A549 (cell line): ENCODE measurements at regions not wholly inside any gene's neighbourhood (a gene's known extent, or its start where the extent isn't known, plus 50 kb on each side); places are given as distances from the start of the nearest gene placed in this dataset.

Experiments
- ATAC-seq, 2 experiments: fragments of 200-7000 bp in 1 of 2; fragments of >200 bp in 1 of 2; cut with Nextera tagmentation in 1 of 2; cut with Tn5 transposase in 1 of 2; 3 replicates each; pipeline versions ENCODE4 v1.8.0 to v1.9.1; 2018 to 2020; ENCODE audit warnings: mild to moderate bottlenecking in 1 of 2, moderate library complexity in 1 of 2
- CTCF ChIA-PET: fragments of 300-600 bp; sonication (Branson Sonifier 250); formaldehyde crosslinking; extraction: SDS; loops from one replicate; lab custom pipeline; 2021; ENCODE audit warnings: antibody characterized with exemption, inconsistent platforms; lab: Yijun Ruan, JAX
- POLR2A ChIA-PET: fragments of 350-600 bp; formaldehyde crosslinking; extraction: SDS; loops from one replicate; lab custom pipeline; 2021; ENCODE audit warnings: antibody characterized with exemption, inconsistent platforms; lab: Yijun Ruan, JAX
- DNase-seq, 2 experiments: peaks; one replicate each; pipeline versions ENCODE4 v3.0.0 to v3.0.0-alpha.2; 2011 to 2016; ENCODE audit warnings: low read depth in 1 of 2, low spot score in 1 of 2
- FAIRE-seq: peaks from 2 replicates; lab custom pipeline; 2011; peaks lifted over from hg19 to GRCh38; lab: Jason Lieb, UNC
- H3K27ac ChIP-seq, 2 experiments: fragments of >200 bp; sonication (Bioruptor Twin); formaldehyde crosslinking; 3 replicates each; pipeline ENCODE4 v1.5.1; 2016 to 2017
- H3K4me1 ChIP-seq: fragments of >200 bp; sonication (Bioruptor Twin); formaldehyde crosslinking; 3 replicates; pipeline ENCODE4 v1.6.1; 2016
- H3K4me2 ChIP-seq: fragments of >200 bp; sonication (Bioruptor Twin); formaldehyde crosslinking; 3 replicates; pipeline ENCODE4 v1.6.1; 2016
- H3K4me3 ChIP-seq: fragments of >200 bp; sonication (Bioruptor Twin); formaldehyde crosslinking; 3 replicates; pipeline ENCODE4 v1.5.1; 2016
- H3K9me3 ChIP-seq: fragments of >200 bp; sonication (Bioruptor Twin); formaldehyde crosslinking; 3 replicates; pipeline ENCODE4 v1.6.1; 2016
- ATOH8 ChIP-seq: fragments of 250-450 bp; sonication (Bioruptor Pico); IDR thresholded peaks from 2 replicates; pipeline ENCODE4 v1.5.0; 2020; ENCODE audit warnings: low read depth, mild to moderate bottlenecking, moderate library complexity
- BHLHE40 ChIP-seq: IDR thresholded peaks from 2 replicates; pipeline ENCODE4 v1.6.1; 2012; ENCODE audit warnings: low read depth, low read length, inconsistent platforms
- CBX8 ChIP-seq: fragments of 200-600 bp; sonication (generic); IDR thresholded peaks from 2 replicates; pipeline ENCODE4 v1.6.1; 2016
- CHD2 ChIP-seq: fragments of 150-350 bp; IDR thresholded peaks from 2 replicates; pipeline ENCODE4 v1.6.1; 2014; ENCODE audit warnings: low read length; ENCODE audit not compliant: partially characterized antibody
- CHD4 ChIP-seq: fragments of 200-600 bp; sonication (generic); IDR thresholded peaks from 2 replicates; pipeline ENCODE4 v1.6.1; 2016; ENCODE audit warnings: antibody characterized with exemption, mild to moderate bottlenecking, borderline replicate concordance
- EHF ChIP-seq: fragments of 250-450 bp; sonication (Bioruptor Pico); IDR thresholded peaks from 2 replicates; pipeline ENCODE4 v1.5.0; 2020; ENCODE audit warnings: mild to moderate bottlenecking
- EHMT2 ChIP-seq: fragments of 200-600 bp; sonication (generic); IDR thresholded peaks from 2 replicates; pipeline ENCODE4 v1.6.1; 2016; ENCODE audit warnings: antibody characterized with exemption, low read depth, mild to moderate bottlenecking, moderate library complexity
- EP300 ChIP-seq, 2 experiments: fragments of >200 bp; sonication (Bioruptor Twin); formaldehyde crosslinking; IDR thresholded peaks; 2 replicates in 1 of 2; 3 replicates in 1 of 2; pipeline ENCODE4 v1.6.1; 2016 to 2017
- FOSL2 ChIP-seq, 2 experiments: fragments of 450-650 bp in 1 of 2; fragments of >200 bp in 1 of 2; sonication (Bioruptor Twin) in 1 of 2; formaldehyde crosslinking; IDR thresholded peaks; 2 replicates each; pipeline versions ENCODE4 v1.5.0 to v1.6.1; 2016 to 2020; ENCODE audit warnings: mild to moderate bottlenecking in 1 of 2, moderate library complexity in 1 of 2
- HDAC2 ChIP-seq: fragments of 200-600 bp; sonication (generic); IDR thresholded peaks from 2 replicates; pipeline ENCODE4 v1.6.1; 2016
- JUNB ChIP-seq: fragments of >200 bp; sonication (Bioruptor Twin); formaldehyde crosslinking; IDR thresholded peaks from 2 replicates; pipeline ENCODE4 v1.6.1; 2016
- MAZ ChIP-seq: fragments of 150-350 bp; IDR thresholded peaks from 2 replicates; pipeline ENCODE4 v1.6.1; 2014; ENCODE audit warnings: antibody characterized with exemption, low read depth, low read length, borderline replicate concordance
- MYC ChIP-seq: IDR thresholded peaks from 2 replicates; pipeline ENCODE4 v1.6.1; 2012; ENCODE audit warnings: mild to moderate bottlenecking, inconsistent platforms, low read length, improper control_type of control experiment, borderline replicate concordance
- NPAS2 ChIP-seq: fragments of 250-450 bp; sonication (Bioruptor Pico); IDR thresholded peaks from 2 replicates; pipeline ENCODE4 v1.8.0; 2022; ENCODE audit warnings: mild to moderate bottlenecking, moderate library complexity, borderline replicate concordance
- PHF8 ChIP-seq: fragments of 200-600 bp; sonication (generic); IDR thresholded peaks from 2 replicates; pipeline ENCODE4 v1.6.1; 2016; ENCODE audit warnings: low read depth, mild to moderate bottlenecking, antibody characterized with exemption, moderate library complexity, borderline replicate concordance
- POLR2AphosphoS2 ChIP-seq: conservative IDR thresholded peaks from 2 replicates; pipeline ENCODE4 v1.6.1; 2012; ENCODE audit warnings: low read length, improper control_type of control experiment, inconsistent platforms
- RAD21 ChIP-seq, 2 experiments: fragments of >200 bp in 1 of 2; sonication (Bioruptor Twin) in 1 of 2; formaldehyde crosslinking in 1 of 2; IDR thresholded peaks in 1 of 2; conservative IDR thresholded peaks in 1 of 2; 2 replicates in 1 of 2; 3 replicates in 1 of 2; pipeline ENCODE4 v1.6.1; 2012 to 2018; ENCODE audit warnings: inconsistent platforms in 1 of 2
- RARB ChIP-seq: fragments of 250-450 bp; sonication (Bioruptor Pico); IDR thresholded peaks from 2 replicates; pipeline ENCODE4 v1.8.0; 2021; ENCODE audit warnings: mild to moderate bottlenecking, moderate library complexity
- RNF2 ChIP-seq: fragments of 200-600 bp; sonication (generic); IDR thresholded peaks from 2 replicates; pipeline ENCODE4 v1.6.1; 2016; ENCODE audit warnings: low read depth, mild to moderate bottlenecking, antibody characterized with exemption, moderate library complexity, borderline replicate concordance
- SREBF2 ChIP-seq: fragments of 450-650 bp; IDR thresholded peaks from 2 replicates; pipeline ENCODE4 v1.6.1; 2014; ENCODE audit warnings: mild to moderate bottlenecking, moderate library complexity
- TP53 ChIP-seq: fragments of 250-450 bp; sonication (Bioruptor Pico); IDR thresholded peaks from 2 replicates; pipeline ENCODE4 v1.5.0; 2021; ENCODE audit warnings: mild to moderate bottlenecking, moderate library complexity
- USF2 ChIP-seq: fragments of 450-650 bp; IDR thresholded peaks from 2 replicates; pipeline ENCODE4 v1.6.1; 2014; ENCODE audit warnings: antibody characterized with exemption
- ZFP36 ChIP-seq: fragments of 450-650 bp; IDR thresholded peaks from 2 replicates; pipeline ENCODE4 v1.6.1; 2014; ENCODE audit warnings: borderline replicate concordance; ENCODE audit not compliant: partially characterized antibody
- ZNF302 ChIP-seq: fragments of 250-450 bp; sonication (Bioruptor Pico); IDR thresholded peaks from 2 replicates; pipeline ENCODE4 v1.9.0; 2021; ENCODE audit warnings: inconsistent platforms, mild to moderate bottlenecking, moderate library complexity
- WGBS: methylation state at CpG from one replicate; pipeline ENCODE4 v1.1.6; 2017; ENCODE audit errors: missing lambda C conversion rate; 5-methylcytosine and 5-hydroxymethylcytosine counted together
- TF ChIP-seq, protein P1 (sequence below): IDR thresholded peaks from 2 replicates; pipeline ENCODE4 v1.6.1; 2012; ENCODE audit warnings: low read depth, borderline replicate concordance
- TF ChIP-seq, protein P2 (sequence below): fragments of >200 bp; sonication (Bioruptor Twin); formaldehyde crosslinking; IDR thresholded peaks from 3 replicates; pipeline ENCODE4 v1.6.1; 2016

DNA sequence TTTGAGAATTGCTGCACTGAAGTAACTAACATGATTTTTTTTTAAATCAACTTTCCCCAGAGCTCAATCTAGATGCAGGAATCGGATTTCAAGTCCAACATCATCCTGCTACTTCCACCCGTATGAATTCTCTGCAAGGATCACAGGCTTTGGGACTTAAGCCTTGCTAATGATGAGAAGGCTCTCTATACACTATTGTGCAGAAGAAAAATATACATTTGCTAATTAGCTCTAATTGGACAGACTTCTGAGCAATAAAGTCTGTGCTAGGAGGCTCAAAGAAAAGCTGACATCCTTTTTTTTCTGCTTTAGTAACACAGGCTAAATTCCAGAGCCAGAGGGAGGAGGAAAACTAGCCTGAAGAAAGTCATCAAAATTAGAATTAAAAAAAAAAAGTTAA, 433.6 kb downstream of the PMP22 start:
- TF ChIP-seq EP300 (IDR thresholded peaks at IDR 0.05) (no peak), RAD21 (conservative IDR thresholded peaks at IDR 0.05 in 1 of 2, IDR thresholded peaks at IDR 0.05 in 1 of 2) (no peak), ZNF302 (CRISPR knock-in tag) (no peak), POLR2AphosphoS2 (no peak), CHD2 (no peak), PHF8 (no peak), MYC (no peak), ATOH8 (CRISPR knock-in tag) (no peak)
- FAIRE-seq (no peak), ATAC-seq (no peak), DNase-seq (no peak)
- no peak overlapping the region for H3K27ac ChIP-seq
- H3K4me1 ChIP-seq, result no peaks in the 10 kb centered on the region
- CTCF ChIA-PET, result interaction anchor here (1.4 to 2.3 kb wide), 3 partner anchors 11 to 47 kb away, joined by 3 to 5 read pairs (median 4); no protein-coding TSS in a partner anchor
- peaks cover 5% of the 10 kb centered on the region; the same call in 2 of the 3 replicates for H3K9me3 ChIP-seq
- WGBS, result 12% methylated on average over 2 of the region's 2 CpGs
- POLR2A ChIA-PET, result no interaction called here
- no peak overlapping the region for H3K4me3 ChIP-seq
- H3K4me2 ChIP-seq, result no peak overlapping the region

DNA sequence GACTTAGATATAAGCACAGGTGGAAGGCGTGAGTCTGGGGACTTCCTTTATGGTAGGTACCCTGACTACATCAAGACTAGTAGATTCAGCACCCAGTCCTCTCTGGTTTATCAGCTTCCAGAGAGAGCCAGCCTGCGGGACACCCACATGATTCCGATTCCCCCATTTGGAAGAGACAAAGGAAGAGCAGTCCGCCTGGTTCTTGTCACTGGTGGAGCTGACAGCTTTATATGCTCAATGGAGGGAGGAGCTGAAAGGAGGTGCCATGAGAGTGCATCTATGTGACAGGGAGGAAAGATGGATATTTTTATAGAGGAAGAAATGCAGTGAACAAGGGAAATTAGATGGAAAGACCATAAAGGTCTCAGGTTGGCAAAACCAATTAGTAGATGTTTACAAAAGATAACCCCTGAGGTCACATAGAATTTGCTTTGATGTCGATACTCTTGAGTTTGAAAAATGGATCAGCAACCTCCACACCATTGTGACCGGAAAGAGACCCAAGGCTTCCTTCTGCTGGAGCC, 437.7 kb downstream of the PMP22 start:
- Histone ChIP-seq H3K4me1 (no peaks in the 10 kb centered on the region), H3K9me3 (peaks cover 11% of the 10 kb centered on the region; the same call in 2 of the 3 replicates), H3K4me3 (no peak overlapping the region), H3K4me2 (no peak overlapping the region)
- ATAC-seq (no peak), FAIRE-seq (no peak), DNase-seq (no peak)
- CTCF ChIA-PET, result interaction anchor here (0.8 kb wide), 1 partner anchor 250 kb away, joined by 3 read pairs; no protein-coding TSS in a partner anchor
- WGBS, result 44% methylated on average over 6 of the region's 6 CpGs
- TF ChIP-seq, protein P1, sequence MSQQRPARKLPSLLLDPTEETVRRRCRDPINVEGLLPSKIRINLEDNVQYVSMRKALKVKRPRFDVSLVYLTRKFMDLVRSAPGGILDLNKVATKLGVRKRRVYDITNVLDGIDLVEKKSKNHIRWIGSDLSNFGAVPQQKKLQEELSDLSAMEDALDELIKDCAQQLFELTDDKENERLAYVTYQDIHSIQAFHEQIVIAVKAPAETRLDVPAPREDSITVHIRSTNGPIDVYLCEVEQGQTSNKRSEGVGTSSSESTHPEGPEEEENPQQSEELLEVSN, result no peak
- TF ChIP-seq FOSL2 (IDR thresholded peaks at IDR 0.05) (no peak), FOSL2 (CRISPR knock-in tag; IDR thresholded peaks at IDR 0.05) (no peak), ZFP36 (no peak), RAD21 (conservative IDR thresholded peaks at IDR 0.05 in 1 of 2, IDR thresholded peaks at IDR 0.05 in 1 of 2) (no peak), CBX8 (no peak), RARB (CRISPR knock-in tag) (no peak), MAZ (no peak), EHF (CRISPR knock-in tag) (no peak), CHD4 (no peak), NPAS2 (CRISPR knock-in tag) (no peak), HDAC2 (no peak), BHLHE40 (no peak), TP53 (CRISPR knock-in tag) (no peak), EHMT2 (no peak)
- TF ChIP-seq, all 56 proteins: peak for 0
- H3K27ac ChIP-seq, result no peak overlapping the region
- POLR2A ChIA-PET, result no interaction called here

- 44% methylated on average over 3 of the region's 3 CpGs for WGBS
- H3K4me1 ChIP-seq, result no peaks in the 10 kb centered on the region
- POLR2A ChIA-PET, result no interaction called here
- H3K27ac ChIP-seq, result no peak overlapping the region
- no peak for DNase-seq
- H3K4me3 ChIP-seq, result no peak overlapping the region
- no peak overlapping the region for H3K4me2 ChIP-seq
- FAIRE-seq, result no peak
- H3K9me3 ChIP-seq, result peaks cover 11% of the 10 kb centered on the region; the same call in 2 of the 3 replicates
- CTCF ChIA-PET, result interaction anchor here (0.8 to 1.5 kb wide), 3 partner anchors 13 to 101 kb away, joined by 3 read pairs; no protein-coding TSS in a partner anchor
- ATAC-seq, result no peak
- TF ChIP-seq FOSL2 (IDR thresholded peaks at IDR 0.05) (no peak), FOSL2 (CRISPR knock-in tag; IDR thresholded peaks at IDR 0.05) (no peak), CHD2 (no peak), JUNB (no peak), SREBF2 (no peak), EP300 (IDR thresholded peaks at IDR 0.05) (no peak), USF2 (no peak), MYC (no peak), RNF2 (no peak), RARB (CRISPR knock-in tag) (no peak)
- TF ChIP-seq, protein P2, sequence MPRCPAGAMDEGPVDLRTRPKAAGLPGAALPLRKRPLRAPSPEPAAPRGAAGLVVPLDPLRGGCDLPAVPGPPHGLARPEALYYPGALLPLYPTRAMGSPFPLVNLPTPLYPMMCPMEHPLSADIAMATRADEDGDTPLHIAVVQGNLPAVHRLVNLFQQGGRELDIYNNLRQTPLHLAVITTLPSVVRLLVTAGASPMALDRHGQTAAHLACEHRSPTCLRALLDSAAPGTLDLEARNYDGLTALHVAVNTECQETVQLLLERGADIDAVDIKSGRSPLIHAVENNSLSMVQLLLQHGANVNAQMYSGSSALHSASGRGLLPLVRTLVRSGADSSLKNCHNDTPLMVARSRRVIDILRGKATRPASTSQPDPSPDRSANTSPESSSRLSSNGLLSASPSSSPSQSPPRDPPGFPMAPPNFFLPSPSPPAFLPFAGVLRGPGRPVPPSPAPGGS, result no peak
These were observed 438.8 kb downstream of the PMP22 start for GRCh38 chr17:14826358-14826757.
